ENCODE measurements at regions not wholly inside any gene's neighbourhood (a gene's known extent, or its start where the extent isn't known, plus 50 kb on each side); places are given as distances from the start of the nearest gene placed in this dataset.

DNA sequence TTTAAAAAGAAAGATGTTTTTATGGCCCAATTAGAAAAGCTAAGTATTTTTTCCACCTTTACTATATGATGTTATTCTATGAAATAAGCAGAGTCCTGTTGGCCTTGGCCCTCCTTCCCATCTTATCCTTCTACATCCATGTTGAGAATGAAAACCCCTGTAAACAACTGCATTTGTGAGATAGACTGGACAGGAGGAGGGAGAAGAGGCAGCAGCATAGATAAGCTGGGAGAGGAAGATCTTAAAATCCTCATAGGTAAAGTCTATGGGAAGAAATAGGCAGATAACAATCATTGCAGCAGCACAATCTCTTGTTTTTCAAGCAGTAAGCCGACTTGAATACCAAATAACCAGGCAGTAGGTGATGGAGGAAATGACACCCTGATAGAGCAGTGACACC is 207.6 kb upstream of the PARD3B start:
- Mint-ChIP-seq H3K27ac (ENCODE audit: unreplicated experiment) (no peak overlapping the region), H3K36me3 (ENCODE audit: low read depth) (peaks cover 1% of the 10 kb centered on the region), H3K4me3 (ENCODE audit: unreplicated experiment) (no peak overlapping the region), H3K9me3 (ENCODE audit: low read depth) (no peaks in the 10 kb centered on the region), H3K4me1 (ENCODE audit: low read depth) (peaks cover 32% of the 10 kb centered on the region), H3K27me3 (ENCODE audit: low read depth) (no peaks in the 10 kb centered on the region)
- DNase-seq (ENCODE audit: low spot score) = no peak
- no peak for TF ChIP-seq CTCF (IDR thresholded peaks at IDR 0.05)

DNA sequence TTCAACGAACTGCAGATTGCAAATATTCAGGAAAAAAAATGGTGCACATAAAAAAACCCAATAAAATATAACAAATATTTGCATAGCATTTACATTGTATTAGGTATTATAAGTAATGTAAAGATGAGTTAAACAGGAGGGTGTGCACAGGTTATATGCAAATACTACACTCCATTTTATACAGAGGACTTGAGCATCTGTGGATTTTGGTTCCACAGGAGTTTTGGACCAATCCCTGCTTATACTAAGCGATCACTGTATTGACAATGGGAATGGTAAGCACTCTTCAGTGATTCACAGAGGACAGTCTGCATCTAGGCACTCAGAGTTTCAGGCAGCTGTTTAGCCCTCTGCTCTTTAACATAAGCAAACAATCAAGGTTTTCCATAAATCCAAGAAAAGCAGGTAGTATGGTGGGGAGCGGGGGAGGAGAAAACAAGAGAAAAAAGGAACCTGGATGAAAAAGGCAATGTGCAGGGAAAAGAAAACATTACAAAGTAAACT is 206.0 kb upstream of the PARD3B start:
- no peak for DNase-seq (ENCODE audit: low spot score)
- peak overlapping the region; percentile 53 for H3K4me3 Mint-ChIP-seq (ENCODE audit: unreplicated experiment)
- H3K27ac Mint-ChIP-seq (ENCODE audit: unreplicated experiment) = peak overlapping the region; percentile 86
- H3K36me3 Mint-ChIP-seq (ENCODE audit: low read depth) = peaks cover 1% of the 10 kb centered on the region
- TF ChIP-seq CTCF (IDR thresholded peaks at IDR 0.05) = no peak
- H3K4me1 Mint-ChIP-seq (ENCODE audit: low read depth) = peaks cover 32% of the 10 kb centered on the region
- no peaks in the 10 kb centered on the region for H3K27me3 Mint-ChIP-seq (ENCODE audit: low read depth)
- no peaks in the 10 kb centered on the region for H3K9me3 Mint-ChIP-seq (ENCODE audit: low read depth)

DNA sequence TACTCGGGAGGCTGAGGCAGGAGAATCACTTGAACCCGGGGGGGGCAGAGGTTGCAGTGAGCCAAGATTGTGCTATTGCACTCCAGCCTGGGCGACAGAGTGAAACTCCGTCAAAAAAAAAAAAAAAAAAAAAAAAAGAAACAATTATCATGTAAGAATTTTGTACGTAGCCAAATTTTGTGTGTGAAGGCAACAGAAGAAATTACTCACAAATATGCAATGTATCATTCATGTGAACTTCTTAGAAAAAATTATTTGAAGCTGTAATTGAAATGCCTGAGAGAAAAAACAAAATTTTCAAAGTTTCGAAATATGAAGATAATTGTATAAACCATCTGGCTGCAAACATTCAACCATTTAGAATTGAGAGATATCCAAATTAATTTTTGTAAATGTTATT is 204.8 kb upstream of the PARD3B start:
- TF ChIP-seq CTCF (IDR thresholded peaks at IDR 0.05) = no peak
- peak overlapping the region; percentile 86 for H3K27ac Mint-ChIP-seq (ENCODE audit: unreplicated experiment)
- H3K4me3 Mint-ChIP-seq (ENCODE audit: unreplicated experiment) = peak overlapping the region; percentile 53
- no peak for DNase-seq (ENCODE audit: low spot score)
- H3K36me3 Mint-ChIP-seq (ENCODE audit: low read depth) = peaks cover 1% of the 10 kb centered on the region
- H3K9me3 Mint-ChIP-seq (ENCODE audit: low read depth) = peaks cover 3% of the 10 kb centered on the region
- peaks cover 32% of the 10 kb centered on the region for H3K4me1 Mint-ChIP-seq (ENCODE audit: low read depth)
- no peaks in the 10 kb centered on the region for H3K27me3 Mint-ChIP-seq (ENCODE audit: low read depth)

GRCh38 chr2:204341887-204342276 is 203.4 kb upstream of the PARD3B start:
- DNase-seq (ENCODE audit: low spot score) = no peak
- Mint-ChIP-seq H3K27me3 (ENCODE audit: low read depth) (no peaks in the 10 kb centered on the region), H3K4me3 (ENCODE audit: unreplicated experiment) (no peak overlapping the region), H3K27ac (ENCODE audit: unreplicated experiment) (no peak overlapping the region), H3K9me3 (ENCODE audit: low read depth) (peaks cover 3% of the 10 kb centered on the region), H3K36me3 (ENCODE audit: low read depth) (peaks cover 1% of the 10 kb centered on the region), H3K4me1 (ENCODE audit: low read depth) (peaks cover 34% of the 10 kb centered on the region)
- TF ChIP-seq CTCF (IDR thresholded peaks at IDR 0.05) = no peak

DNA sequence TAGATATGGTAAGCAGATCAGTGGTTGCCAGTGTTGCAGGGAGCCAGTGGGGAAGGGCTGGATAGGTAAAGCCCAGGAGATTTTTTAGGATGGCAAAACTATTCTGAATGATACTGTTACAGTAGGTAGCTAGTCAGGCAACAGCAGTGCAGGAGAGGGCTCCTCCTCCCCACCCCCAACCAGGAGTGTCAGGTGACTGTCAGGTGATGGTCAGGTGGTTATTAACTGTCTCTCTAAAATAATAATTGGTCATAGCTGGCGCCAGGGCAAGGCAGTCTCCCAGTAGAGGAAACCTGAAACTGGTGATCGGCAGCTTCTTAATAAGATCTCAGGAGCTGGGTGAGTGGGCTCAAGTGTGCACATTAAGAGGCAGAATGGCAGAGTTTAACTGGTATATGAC is 201.6 kb upstream of the PARD3B start:
- Mint-ChIP-seq H3K4me1 (ENCODE audit: low read depth) (peaks cover 19% of the 10 kb centered on the region), H3K4me3 (ENCODE audit: unreplicated experiment) (no peak overlapping the region), H3K27ac (ENCODE audit: unreplicated experiment) (no peak overlapping the region), H3K36me3 (ENCODE audit: low read depth) (no peaks in the 10 kb centered on the region), H3K27me3 (ENCODE audit: low read depth) (no peaks in the 10 kb centered on the region), H3K9me3 (ENCODE audit: low read depth) (peaks cover 6% of the 10 kb centered on the region)
- no peak for TF ChIP-seq CTCF (IDR thresholded peaks at IDR 0.05)
- DNase-seq (ENCODE audit: low spot score) = no peak

Data from chondrocyte (in vitro differentiated cells).